GM10266 (cell line): ENCODE measurements at regions not wholly inside any gene's neighbourhood (a gene's known extent, or its start where the extent isn't known, plus 50 kb on each side); places are given as distances from the start of the nearest gene placed in this dataset.

Experiments
- DNase-seq: peaks from one replicate; pipeline ENCODE4 v3.0.0; 2012; ENCODE audit errors: extremely low spot score
- CTCF ChIP-seq: IDR thresholded peaks from 2 replicates; pipeline ENCODE4 v1.5.1; 2012; ENCODE audit warnings: mild to moderate bottlenecking, low read depth; ENCODE audit not compliant: control insufficient read depth, insufficient read depth; ENCODE audit errors: missing control alignments

- TF ChIP-seq CTCF, result no peak
- no peak for DNase-seq
Observed at GRCh38 chr4:153068751-153069150, 132.6 kb downstream of the FHDC1 start.

- no peak for TF ChIP-seq CTCF
- DNase-seq, result no peak
Observed at GRCh38 chr4:153071958-153072598, 132.2 kb upstream of the TRIM2 start.

GRCh38 chr4:153072661-153073060 is 131.6 kb upstream of the TRIM2 start:
- TF ChIP-seq CTCF, result no peak
- DNase-seq, result no peak

- DNase-seq, result no peak
- TF ChIP-seq CTCF, result no peak
Observed at GRCh38 chr4:153074486-153074885, 129.8 kb upstream of the TRIM2 start.

- TF ChIP-seq CTCF, result no peak
- DNase-seq, result no peak
Observed at GRCh38 chr4:153074936-153075630, 129.2 kb upstream of the TRIM2 start.

- no peak for TF ChIP-seq CTCF
- DNase-seq, result no peak
Observed at GRCh38 chr4:153075836-153076518, 128.3 kb upstream of the TRIM2 start.

- no peak for TF ChIP-seq CTCF
- DNase-seq, result no peak
Observed at GRCh38 chr4:153076861-153077260, 127.4 kb upstream of the TRIM2 start.
